GM12875 (cell line): ENCODE measurements at regions not wholly inside any gene's neighbourhood (a gene's known extent, or its start where the extent isn't known, plus 50 kb on each side); places are given as distances from the start of the nearest gene placed in this dataset.

Source experiments
- H3K4me3 ChIP-seq: one replicate; pipeline ENCODE4 v1.5.1; 2011; ENCODE audit warnings: low read depth, low read length, control low read depth
- CTCF ChIP-seq: IDR thresholded peaks from 2 replicates; pipeline ENCODE4 v1.5.1; 2011; ENCODE audit warnings: low read depth, mild to moderate bottlenecking, control low read depth, inconsistent platforms, low read length, moderate library complexity, borderline replicate concordance; ENCODE audit not compliant: insufficient read depth

GRCh38 chrX:13373431-13374187 is 53.8 kb upstream of the ATXN3L start:
- no peak for TF ChIP-seq CTCF
- no peak overlapping the region for H3K4me3 ChIP-seq

- no peak for TF ChIP-seq CTCF
Measured at GRCh38 chrX:13373027-13373426, 53.2 kb upstream of the ATXN3L start.

GRCh38 chrX:13372203-13372980 is 52.5 kb upstream of the ATXN3L start:
- TF ChIP-seq CTCF: no peak
- no peak overlapping the region for H3K4me3 ChIP-seq

More at GRCh38 chrX:13373027-13373426, 53.2 kb upstream of the ATXN3L start:
- no peak overlapping the region for H3K4me3 ChIP-seq

GRCh38 chrX:13371186-13371585 is 51.3 kb upstream of the ATXN3L start:
- no peak overlapping the region for H3K4me3 ChIP-seq
- no peak for TF ChIP-seq CTCF

GRCh38 chrX:13370713-13371112 is 50.9 kb upstream of the ATXN3L start:
- H3K4me3 ChIP-seq: no peak overlapping the region
- TF ChIP-seq CTCF: no peak
